ENCODE measurements at regions not wholly inside any gene's neighbourhood (a gene's known extent, or its start where the extent isn't known, plus 50 kb on each side); places are given as distances from the start of the nearest gene placed in this dataset.
A peak's percentile ranks its signal among the peaks of the same experiment; 100 is the strongest.

DNA sequence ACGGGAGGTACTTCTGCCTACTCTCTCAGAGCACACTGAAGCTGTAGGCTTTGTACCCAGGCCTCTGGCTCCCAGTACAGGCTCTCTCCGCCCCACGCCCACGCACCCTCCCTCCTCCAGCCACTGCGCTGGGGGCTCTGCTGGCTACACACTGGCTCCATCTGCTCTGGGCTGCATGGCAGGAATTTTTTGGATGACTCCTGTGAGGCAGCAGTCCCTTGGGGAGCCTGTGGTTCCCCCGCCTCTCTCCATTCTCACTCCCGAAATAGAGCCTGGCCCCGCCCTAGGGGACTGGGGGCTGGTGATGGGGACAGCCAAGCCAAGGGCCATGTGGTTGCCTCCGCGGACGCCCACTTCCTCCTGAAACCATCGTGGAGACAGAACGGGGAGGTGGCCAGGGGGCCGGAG lies 58.1 kb upstream of the ADRA2C start:
- in situ Hi-C loops (cut with MboI): no loop called here
- Histone ChIP-seq H3K9me3 (ENCODE audit: low read depth) (no peaks in the 10 kb centered on the region), H3K27me3 (replicated peaks; ENCODE audit: insufficient read depth) (peaks cover 17% of the 10 kb centered on the region), H3K9ac (no peak overlapping the region), H4K20me1 (ENCODE audit: insufficient read depth) (no peaks in the 10 kb centered on the region), H3K4me1 (ENCODE audit: insufficient read depth) (peaks cover 13% of the 10 kb centered on the region), H3K79me2 (ENCODE audit: insufficient read depth) (no peaks in the 10 kb centered on the region), H2AFZ (peak overlapping the region; percentile 53), H3K27ac (no peak overlapping the region), H3K4me2 (ENCODE audit: unreplicated experiment) (peak overlapping the region; percentile 40), H3K4me3 (0 out of 2 replicates have a peak overlapping the region, but pooled peaks have one; percentile 16), H3K36me3 (ENCODE audit: low read depth) (no peaks in the 10 kb centered on the region), H3F3A (ENCODE audit: insufficient read depth) (no peaks in the 10 kb centered on the region), H3K9me2 (ENCODE audit: insufficient read depth) (no peaks in the 10 kb centered on the region)
- WGBS, 2 experiments (ENCODE audit: low coverage in 1 of 2, low lambda C conversion rate in 2 of 2, missing lambda C conversion rate in 2 of 2): 6 to 8% methylated on average over 13 to 14 of the region's 14 CpGs
- DNase-seq: peak; percentile 84
- no peak for TF ChIP-seq EZH2phosphoT487 (IDR thresholded peaks at IDR 0.05; ENCODE audit: insufficient read depth, low read depth)
- no peak for TF ChIP-seq EZH2 (IDR thresholded peaks at IDR 0.05; ENCODE audit: insufficient read depth, poor library complexity, severe bottlenecking)

GRCh38 chr4:3707423-3708102 lies 58.6 kb upstream of the ADRA2C start:
- peak overlapping the region; percentile 53 for H2AFZ ChIP-seq
- H3K9ac ChIP-seq: no peak overlapping the region
- 0 out of 2 replicates have a peak overlapping the region, but pooled peaks have one; percentile 16 for H3K4me3 ChIP-seq
- no peaks in the 10 kb centered on the region for H3K79me2 ChIP-seq (ENCODE audit: insufficient read depth)
- H3K4me1 ChIP-seq (ENCODE audit: insufficient read depth): peaks cover 13% of the 10 kb centered on the region
- no peak overlapping the region for H3K27ac ChIP-seq
- H3K27me3 ChIP-seq (replicated peaks; ENCODE audit: insufficient read depth): peaks cover 17% of the 10 kb centered on the region
- peak; percentile 58 for DNase-seq
- peak overlapping the region; percentile 40 for H3K4me2 ChIP-seq (ENCODE audit: unreplicated experiment)
- in situ Hi-C loops (cut with MboI): no loop called here
- H3F3A ChIP-seq (ENCODE audit: insufficient read depth): no peaks in the 10 kb centered on the region
- TF ChIP-seq EZH2phosphoT487 (IDR thresholded peaks at IDR 0.05; ENCODE audit: insufficient read depth, low read depth): no peak
- no peaks in the 10 kb centered on the region for H3K9me3 ChIP-seq (ENCODE audit: low read depth)
- no peaks in the 10 kb centered on the region for H4K20me1 ChIP-seq (ENCODE audit: insufficient read depth)
- H3K9me2 ChIP-seq (ENCODE audit: insufficient read depth): no peaks in the 10 kb centered on the region
- 12 to 16% methylated on average over 17 of the region's 17 CpGs for WGBS, 2 experiments (ENCODE audit: low coverage in 1 of 2, low lambda C conversion rate in 2 of 2, missing lambda C conversion rate in 2 of 2)
- H3K36me3 ChIP-seq (ENCODE audit: low read depth): no peaks in the 10 kb centered on the region

DNA sequence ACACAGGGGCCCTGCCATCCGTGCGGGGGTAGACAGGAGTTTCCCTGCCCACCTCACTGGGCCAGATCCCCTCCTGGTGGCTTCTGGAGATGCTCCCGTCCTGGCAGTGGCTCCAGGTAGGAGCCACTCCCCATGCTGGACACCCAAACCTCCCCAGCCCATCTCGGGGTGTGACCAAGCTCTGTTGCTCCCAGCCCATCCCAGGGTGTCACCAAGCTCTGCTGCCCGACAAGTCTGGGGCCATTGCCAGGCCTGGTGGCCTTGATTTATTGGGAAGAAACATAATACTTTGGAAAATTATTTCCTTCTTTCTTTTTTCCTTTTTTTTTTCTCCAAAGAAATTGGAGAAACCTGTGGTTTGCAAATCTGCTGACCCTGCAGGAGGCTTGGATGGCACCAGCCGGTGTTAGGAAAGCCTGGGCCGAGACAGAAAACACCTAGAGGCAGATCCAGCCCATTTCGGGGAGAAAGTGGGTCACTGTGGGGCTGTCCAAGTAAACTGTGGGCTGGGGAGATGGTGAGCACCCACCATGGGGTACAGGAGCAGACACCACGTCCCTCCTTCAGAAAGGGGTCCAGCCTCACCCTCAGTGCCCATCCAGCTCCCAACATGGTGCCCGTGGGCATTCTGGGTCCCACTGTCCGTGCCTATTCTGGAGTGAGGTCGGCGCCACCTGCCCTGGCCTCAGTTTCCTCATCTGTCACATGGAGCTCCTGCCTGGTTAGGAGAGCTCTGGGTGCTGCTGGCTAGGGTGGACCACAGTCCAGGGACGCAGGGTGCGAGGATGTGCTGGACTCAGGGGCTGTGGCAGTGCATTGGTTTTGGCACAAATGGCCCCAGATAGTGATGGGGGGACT lies 59.4 kb upstream of the ADRA2C start:
- no peak overlapping the region for H3K27ac ChIP-seq
- no peak overlapping the region for H3K4me3 ChIP-seq

GRCh38 chr4:3706111-3706511 lies 60.1 kb upstream of the ADRA2C start:
- H3K27ac ChIP-seq: no peak overlapping the region

More for the DNA sequence above, 59.4 kb upstream of the ADRA2C start:
- H3K9ac ChIP-seq: no peak overlapping the region
- H3K4me2 ChIP-seq (ENCODE audit: unreplicated experiment): no peak overlapping the region
- H3K79me2 ChIP-seq (ENCODE audit: insufficient read depth): no peaks in the 10 kb centered on the region
- TF ChIP-seq EZH2 (IDR thresholded peaks at IDR 0.05; ENCODE audit: insufficient read depth, poor library complexity, severe bottlenecking) (no peak), EZH2phosphoT487 (IDR thresholded peaks at IDR 0.05; ENCODE audit: insufficient read depth, low read depth) (no peak)
- in situ Hi-C loops (cut with MboI): no loop called here
- DNase-seq: no peak
- H3K9me2 ChIP-seq (ENCODE audit: insufficient read depth): no peaks in the 10 kb centered on the region
- H3K36me3 ChIP-seq (ENCODE audit: low read depth): no peaks in the 10 kb centered on the region
- peaks cover 13% of the 10 kb centered on the region for H3K4me1 ChIP-seq (ENCODE audit: insufficient read depth)
- peaks cover 17% of the 10 kb centered on the region for H3K27me3 ChIP-seq (replicated peaks; ENCODE audit: insufficient read depth)
- no peaks in the 10 kb centered on the region for H3K9me3 ChIP-seq (ENCODE audit: low read depth)
- H2AFZ ChIP-seq: no peak overlapping the region
- H3F3A ChIP-seq (ENCODE audit: insufficient read depth): no peaks in the 10 kb centered on the region
- H4K20me1 ChIP-seq (ENCODE audit: insufficient read depth): no peaks in the 10 kb centered on the region
- WGBS, 2 experiments (ENCODE audit: low coverage in 1 of 2, low lambda C conversion rate in 2 of 2, missing lambda C conversion rate in 2 of 2): 31 to 36% methylated on average over 14 to 15 of the region's 15 CpGs

More at GRCh38 chr4:3706111-3706511, 60.1 kb upstream of the ADRA2C start:
- TF ChIP-seq EZH2 (IDR thresholded peaks at IDR 0.05; ENCODE audit: insufficient read depth, poor library complexity, severe bottlenecking) (no peak), EZH2phosphoT487 (IDR thresholded peaks at IDR 0.05; ENCODE audit: insufficient read depth, low read depth) (no peak)
- Histone ChIP-seq H3K4me2 (ENCODE audit: unreplicated experiment) (no peak overlapping the region), H3K9me3 (ENCODE audit: low read depth) (no peaks in the 10 kb centered on the region), H3K9ac (no peak overlapping the region), H4K20me1 (ENCODE audit: insufficient read depth) (no peaks in the 10 kb centered on the region), H3F3A (ENCODE audit: insufficient read depth) (no peaks in the 10 kb centered on the region), H2AFZ (no peak overlapping the region), H3K36me3 (ENCODE audit: low read depth) (no peaks in the 10 kb centered on the region), H3K27me3 (replicated peaks; ENCODE audit: insufficient read depth) (peaks cover 17% of the 10 kb centered on the region), H3K9me2 (ENCODE audit: insufficient read depth) (no peaks in the 10 kb centered on the region), H3K4me3 (no peak overlapping the region), H3K79me2 (ENCODE audit: insufficient read depth) (no peaks in the 10 kb centered on the region), H3K4me1 (ENCODE audit: insufficient read depth) (peaks cover 13% of the 10 kb centered on the region)
- in situ Hi-C loops (cut with MboI): no loop called here
- no peak for DNase-seq
- 52 to 65% methylated on average over 9 to 10 of the region's 10 CpGs for WGBS, 2 experiments (ENCODE audit: low coverage in 1 of 2, low lambda C conversion rate in 2 of 2, missing lambda C conversion rate in 2 of 2)

All from GM23248 (cell line).